CD4-positive, CD25-positive, alpha-beta regulatory T cell (primary cell): ENCODE measurements at regions not wholly inside any gene's neighbourhood (a gene's known extent, or its start where the extent isn't known, plus 50 kb on each side); places are given as distances from the start of the nearest gene placed in this dataset.

Experiments used
- ATAC-seq, 2 donors: fragments of 150-1000 bp; cut with Tn5 transposase; one replicate each; pipeline ENCODE4 v1.10.0; 2021; ENCODE audit warnings: low read depth in 2 of 2, moderate number of reproducible peaks in 2 of 2, moderate library complexity in 1 of 2
- DNase-seq, 3 donors: peaks; one replicate each; pipeline versions ENCODE4 v3.0.0 to v3.0.0-alpha.2; 2012 to 2022; ENCODE audit warnings: mixed read lengths in 1 of 3
- H3K27ac ChIP-seq: one replicate; pipeline ENCODE4 v1.7.0; 2013; ENCODE audit warnings: mild to moderate bottlenecking, low read length; ENCODE audit not compliant: insufficient read depth, poor library complexity, severe bottlenecking
- H3K27me3 ChIP-seq: one replicate; pipeline ENCODE4 v1.7.0; 2013; ENCODE audit warnings: low read length; ENCODE audit not compliant: control insufficient read depth, insufficient read depth
- H3K36me3 ChIP-seq: one replicate; pipeline ENCODE4 v1.7.0; 2013; ENCODE audit warnings: mild to moderate bottlenecking, low read length, moderate library complexity; ENCODE audit not compliant: control insufficient read depth, insufficient read depth
- H3K4me1 ChIP-seq: 2 replicates; pipeline ENCODE4 v1.7.0; 2013; ENCODE audit warnings: mild to moderate bottlenecking, low read length; ENCODE audit not compliant: insufficient read depth, control insufficient read depth, poor library complexity, severe bottlenecking
- H3K4me3 ChIP-seq: one replicate; pipeline ENCODE4 v1.7.0; 2013; ENCODE audit warnings: low read depth, mild to moderate bottlenecking, low read length, moderate library complexity
- H3K9me3 ChIP-seq, 2 experiments: 1 replicate in 1 of 2; 2 replicates in 1 of 2; pipeline ENCODE4 v1.7.0; 2013; ENCODE audit warnings: low read length in 2 of 2, mild to moderate bottlenecking in 1 of 2, moderate library complexity in 1 of 2; ENCODE audit not compliant: control insufficient read depth in 2 of 2
- H3K27ac Mint-ChIP-seq, 3 donors: one replicate each; pipeline ENCODE4 v1.8.0; 2020 to 2022; ENCODE audit warnings: mild to moderate bottlenecking in 3 of 3, mixed read lengths in 3 of 3, moderate library complexity in 2 of 3
- H3K27me3 Mint-ChIP-seq: one replicate; pipeline ENCODE4 v1.8.0; 2022; ENCODE audit warnings: mild to moderate bottlenecking, mixed read lengths
- H3K36me3 Mint-ChIP-seq: one replicate; pipeline ENCODE4 v1.8.0; 2020; ENCODE audit warnings: mixed read lengths
- H3K4me1 Mint-ChIP-seq, 4 donors: one replicate each; pipeline ENCODE4 v1.8.0; 2020 to 2022; ENCODE audit warnings: mixed read lengths in 4 of 4, mild to moderate bottlenecking in 1 of 4
- H3K4me3 Mint-ChIP-seq, 4 donors: one replicate each; pipeline ENCODE4 v1.8.0; 2020 to 2022; ENCODE audit warnings: mild to moderate bottlenecking in 4 of 4, mixed read lengths in 4 of 4, moderate library complexity in 3 of 4
- H3K9me3 Mint-ChIP-seq, 7 donors: one replicate each; pipeline ENCODE4 v1.8.0; 2020 to 2022; ENCODE audit warnings: mixed read lengths in 7 of 7, mild to moderate bottlenecking in 3 of 7, moderate library complexity in 2 of 7

GRCh38 chr6:130674604-130675003 is 152.6 kb upstream of the SMLR1 start:
- Mint-ChIP-seq H3K36me3 (no peaks in the 10 kb centered on the region), H3K4me1 (no peaks in the 10 kb centered on the region), H3K9me3 (peaks cover 0 to 15% (median 5%) of the 10 kb centered on the region in 7 donors), H3K4me3 (no peak overlapping the region), H3K27ac (no peak overlapping the region), H3K27me3 (no peaks in the 10 kb centered on the region)
- no peaks in the 10 kb centered on the region for H3K4me1 ChIP-seq
- DNase-seq (no peak), ATAC-seq (no peak)
- no peak overlapping the region for H3K4me3 ChIP-seq
- H3K36me3 ChIP-seq, result no peaks in the 10 kb centered on the region
- no peaks in the 10 kb centered on the region for H3K27me3 ChIP-seq
- peaks cover 0 to 3% of the 10 kb centered on the region in 2 experiments for H3K9me3 ChIP-seq
- H3K27ac ChIP-seq, result no peak overlapping the region

- H3K4me1 Mint-ChIP-seq, result no peaks in the 10 kb centered on the region
- H3K36me3 ChIP-seq, result no peaks in the 10 kb centered on the region
- peaks cover 1 to 17% (median 5%) of the 10 kb centered on the region in 7 donors for H3K9me3 Mint-ChIP-seq
- ATAC-seq (no peak), DNase-seq (no peak)
- H3K27ac ChIP-seq, result no peak overlapping the region
- no peak overlapping the region for H3K27ac Mint-ChIP-seq
- H3K36me3 Mint-ChIP-seq, result no peaks in the 10 kb centered on the region
- no peak overlapping the region for H3K4me3 Mint-ChIP-seq
- no peak overlapping the region for H3K4me3 ChIP-seq
- H3K9me3 ChIP-seq, result peaks cover 0 to 3% of the 10 kb centered on the region in 2 experiments
- H3K27me3 ChIP-seq, result no peaks in the 10 kb centered on the region
- no peaks in the 10 kb centered on the region for H3K4me1 ChIP-seq
- no peaks in the 10 kb centered on the region for H3K27me3 Mint-ChIP-seq
Measured at GRCh38 chr6:130675072-130675471, 152.1 kb upstream of the SMLR1 start.

- DNase-seq (no peak), ATAC-seq (no peak)
- no peak overlapping the region for H3K27ac Mint-ChIP-seq
- H3K4me3 ChIP-seq, result no peak overlapping the region
- peaks cover 1 to 17% (median 5%) of the 10 kb centered on the region in 7 donors for H3K9me3 Mint-ChIP-seq
- peaks cover 0 to 3% of the 10 kb centered on the region in 2 experiments for H3K9me3 ChIP-seq
- H3K36me3 ChIP-seq, result no peaks in the 10 kb centered on the region
- H3K27ac ChIP-seq, result no peak overlapping the region
- no peaks in the 10 kb centered on the region for H3K27me3 Mint-ChIP-seq
- H3K36me3 Mint-ChIP-seq, result no peaks in the 10 kb centered on the region
- H3K4me3 Mint-ChIP-seq, result no peak overlapping the region
- H3K27me3 ChIP-seq, result peaks cover 2% of the 10 kb centered on the region
- no peaks in the 10 kb centered on the region for H3K4me1 Mint-ChIP-seq
- no peaks in the 10 kb centered on the region for H3K4me1 ChIP-seq
Measured at GRCh38 chr6:130676077-130676772, 151.0 kb upstream of the SMLR1 start.

DNA sequence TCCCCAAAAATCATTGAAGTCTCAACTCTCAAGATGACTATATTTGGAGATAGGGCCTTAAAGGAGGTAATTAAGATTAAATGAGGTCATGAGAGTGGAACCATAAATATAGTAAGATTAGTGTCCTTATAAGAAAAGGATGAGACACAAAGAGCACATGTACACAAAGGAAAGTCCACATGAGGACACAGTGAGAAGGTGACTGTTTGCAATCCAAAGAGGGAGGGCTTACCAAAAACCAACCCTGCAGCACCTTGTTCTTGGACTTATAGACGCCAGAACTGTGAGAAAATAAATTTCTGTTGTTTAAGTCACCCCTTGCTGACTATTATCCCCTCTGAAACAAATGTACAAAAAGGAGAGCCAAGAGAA is 150.4 kb upstream of the SMLR1 start:
- H3K27me3 Mint-ChIP-seq, result no peaks in the 10 kb centered on the region
- no peak overlapping the region for H3K4me3 Mint-ChIP-seq
- H3K36me3 Mint-ChIP-seq, result no peaks in the 10 kb centered on the region
- H3K36me3 ChIP-seq, result no peaks in the 10 kb centered on the region
- no peak overlapping the region for H3K4me3 ChIP-seq
- DNase-seq, result no peak
- peaks cover 0 to 3% of the 10 kb centered on the region in 2 experiments for H3K9me3 ChIP-seq
- H3K9me3 Mint-ChIP-seq, result peaks cover 1 to 17% (median 5%) of the 10 kb centered on the region in 7 donors
- peaks cover 2% of the 10 kb centered on the region for H3K27me3 ChIP-seq
- ATAC-seq, result no peak
- H3K27ac Mint-ChIP-seq, result no peak overlapping the region
- H3K4me1 ChIP-seq, result no peaks in the 10 kb centered on the region
- no peak overlapping the region for H3K27ac ChIP-seq
- H3K4me1 Mint-ChIP-seq, result no peaks in the 10 kb centered on the region

- H3K4me3 ChIP-seq, result no peak overlapping the region
- H3K27me3 Mint-ChIP-seq, result no peaks in the 10 kb centered on the region
- peaks cover 0 to 3% of the 10 kb centered on the region in 2 experiments for H3K9me3 ChIP-seq
- H3K9me3 Mint-ChIP-seq, result peaks cover 1 to 17% (median 5%) of the 10 kb centered on the region in 7 donors
- H3K4me3 Mint-ChIP-seq, result no peak overlapping the region
- no peaks in the 10 kb centered on the region for H3K36me3 ChIP-seq
- no peak for DNase-seq
- no peak for ATAC-seq
- H3K4me1 Mint-ChIP-seq, result no peaks in the 10 kb centered on the region
- no peaks in the 10 kb centered on the region for H3K36me3 Mint-ChIP-seq
- H3K27ac Mint-ChIP-seq, result no peak overlapping the region
- no peaks in the 10 kb centered on the region for H3K4me1 ChIP-seq
- H3K27me3 ChIP-seq, result peaks cover 2% of the 10 kb centered on the region
- H3K27ac ChIP-seq, result no peak overlapping the region
Measured at GRCh38 chr6:130677312-130677711, 149.9 kb upstream of the SMLR1 start.

GRCh38 chr6:130677766-130678165 is 149.4 kb upstream of the SMLR1 start:
- ATAC-seq (no peak), DNase-seq (no peak)
- H3K27ac Mint-ChIP-seq, result no peak overlapping the region
- H3K4me1 Mint-ChIP-seq, result no peaks in the 10 kb centered on the region
- Histone ChIP-seq H3K9me3 (peaks cover 0 to 3% of the 10 kb centered on the region in 2 experiments), H3K27ac (no peak overlapping the region), H3K4me3 (no peak overlapping the region), H3K36me3 (no peaks in the 10 kb centered on the region), H3K27me3 (peaks cover 2% of the 10 kb centered on the region), H3K4me1 (no peaks in the 10 kb centered on the region)
- no peaks in the 10 kb centered on the region for H3K36me3 Mint-ChIP-seq
- H3K9me3 Mint-ChIP-seq, result peaks cover 1 to 17% (median 5%) of the 10 kb centered on the region in 7 donors
- H3K27me3 Mint-ChIP-seq, result no peaks in the 10 kb centered on the region
- H3K4me3 Mint-ChIP-seq, result no peak overlapping the region

DNA sequence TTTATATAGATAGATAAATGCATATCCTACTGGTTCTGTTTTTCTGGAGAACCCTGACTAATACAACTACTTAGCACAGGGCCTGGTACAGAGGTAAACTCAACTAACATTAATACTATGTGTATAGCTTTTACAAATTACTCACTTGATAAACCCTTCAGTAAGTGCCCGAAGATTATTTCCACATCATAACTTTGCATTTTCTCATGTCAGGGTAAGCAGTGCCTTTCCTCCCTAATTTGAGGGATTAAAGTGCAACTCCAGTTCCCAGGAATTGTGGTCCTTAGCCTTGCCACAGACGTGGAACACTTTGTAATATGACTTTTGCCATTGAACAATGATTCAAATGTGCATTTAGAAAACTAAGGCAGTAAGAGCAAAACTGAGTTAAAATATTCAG is 147.5 kb upstream of the SMLR1 start:
- Histone ChIP-seq H3K9me3 (peaks cover 0 to 3% of the 10 kb centered on the region in 2 experiments), H3K4me1 (no peaks in the 10 kb centered on the region), H3K36me3 (no peaks in the 10 kb centered on the region), H3K27me3 (peaks cover 2% of the 10 kb centered on the region), H3K27ac (no peak overlapping the region), H3K4me3 (no peak overlapping the region)
- H3K36me3 Mint-ChIP-seq, result no peaks in the 10 kb centered on the region
- H3K27me3 Mint-ChIP-seq, result peaks cover 5% of the 10 kb centered on the region
- H3K4me1 Mint-ChIP-seq, result no peaks in the 10 kb centered on the region
- peaks cover 1 to 17% (median 5%) of the 10 kb centered on the region in 7 donors for H3K9me3 Mint-ChIP-seq
- no peak overlapping the region for H3K27ac Mint-ChIP-seq
- DNase-seq (no peak), ATAC-seq (no peak)
- no peak overlapping the region for H3K4me3 Mint-ChIP-seq

DNA sequence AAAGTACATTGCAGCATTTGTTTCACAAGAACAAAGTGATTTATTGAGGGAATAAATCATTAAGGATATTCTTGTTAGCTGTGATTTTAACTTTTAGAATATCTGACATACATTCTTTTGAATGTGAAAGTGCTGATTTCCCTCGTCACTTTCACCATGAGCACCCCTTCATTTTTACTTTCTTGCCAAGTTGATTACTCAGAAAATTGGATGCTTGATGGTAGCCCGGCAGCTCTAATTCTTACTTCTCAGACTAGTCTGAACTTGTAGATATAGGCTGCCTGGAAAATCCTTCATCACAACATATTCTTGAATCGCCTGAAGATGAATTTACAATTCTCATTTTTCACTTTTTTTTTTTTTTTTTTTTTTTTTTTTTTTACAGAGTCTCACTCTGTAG is 147.1 kb upstream of the SMLR1 start:
- H3K4me1 ChIP-seq, result no peaks in the 10 kb centered on the region
- no peak overlapping the region for H3K4me3 ChIP-seq
- Mint-ChIP-seq H3K36me3 (no peaks in the 10 kb centered on the region), H3K4me3 (no peak overlapping the region), H3K27me3 (peaks cover 5% of the 10 kb centered on the region), H3K9me3 (peaks cover 0 to 17% (median 5%) of the 10 kb centered on the region in 7 donors), H3K27ac (no peak overlapping the region), H3K4me1 (no peaks in the 10 kb centered on the region)
- ATAC-seq (no peak), DNase-seq (no peak)
- peaks cover 2% of the 10 kb centered on the region for H3K27me3 ChIP-seq
- H3K9me3 ChIP-seq, result peaks cover 0 to 3% of the 10 kb centered on the region in 2 experiments
- H3K27ac ChIP-seq, result no peak overlapping the region
- H3K36me3 ChIP-seq, result no peaks in the 10 kb centered on the region
